ENCODE measurements at regions not wholly inside any gene's neighbourhood (a gene's known extent, or its start where the extent isn't known, plus 50 kb on each side); places are given as distances from the start of the nearest gene placed in this dataset.

- TF ChIP-seq, protein P1, sequence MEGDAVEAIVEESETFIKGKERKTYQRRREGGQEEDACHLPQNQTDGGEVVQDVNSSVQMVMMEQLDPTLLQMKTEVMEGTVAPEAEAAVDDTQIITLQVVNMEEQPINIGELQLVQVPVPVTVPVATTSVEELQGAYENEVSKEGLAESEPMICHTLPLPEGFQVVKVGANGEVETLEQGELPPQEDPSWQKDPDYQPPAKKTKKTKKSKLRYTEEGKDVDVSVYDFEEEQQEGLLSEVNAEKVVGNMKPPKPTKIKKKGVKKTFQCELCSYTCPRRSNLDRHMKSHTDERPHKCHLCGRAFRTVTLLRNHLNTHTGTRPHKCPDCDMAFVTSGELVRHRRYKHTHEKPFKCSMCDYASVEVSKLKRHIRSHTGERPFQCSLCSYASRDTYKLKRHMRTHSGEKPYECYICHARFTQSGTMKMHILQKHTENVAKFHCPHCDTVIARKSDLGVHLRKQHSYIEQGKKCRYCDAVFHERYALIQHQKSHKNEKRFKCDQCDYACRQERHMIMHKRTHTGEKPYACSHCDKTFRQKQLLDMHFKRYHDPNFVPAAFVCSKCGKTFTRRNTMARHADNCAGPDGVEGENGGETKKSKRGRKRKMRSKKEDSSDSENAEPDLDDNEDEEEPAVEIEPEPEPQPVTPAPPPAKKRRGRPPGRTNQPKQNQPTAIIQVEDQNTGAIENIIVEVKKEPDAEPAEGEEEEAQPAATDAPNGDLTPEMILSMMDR (IDR thresholded peaks at IDR 0.05) = no peak
- TF ChIP-seq POLR2A (IDR thresholded peaks at IDR 0.05) = no peak
Measured at GRCh38 chr7:85995101-85995500, 648.6 kb upstream of the GRM3 start.

Data from breast epithelium (tissue), 3 donors.